DMS153 (cell line): ENCODE measurements at regions not wholly inside any gene's neighbourhood (a gene's known extent, or its start where the extent isn't known, plus 50 kb on each side); places are given as distances from the start of the nearest gene placed in this dataset.
A peak's percentile ranks its signal among the peaks of the same experiment; 100 is the strongest.

Experiments
- DNase-seq: peaks from one replicate; lab custom pipeline; 2025; lab: John Stamatoyannopoulos, UW

DNA sequence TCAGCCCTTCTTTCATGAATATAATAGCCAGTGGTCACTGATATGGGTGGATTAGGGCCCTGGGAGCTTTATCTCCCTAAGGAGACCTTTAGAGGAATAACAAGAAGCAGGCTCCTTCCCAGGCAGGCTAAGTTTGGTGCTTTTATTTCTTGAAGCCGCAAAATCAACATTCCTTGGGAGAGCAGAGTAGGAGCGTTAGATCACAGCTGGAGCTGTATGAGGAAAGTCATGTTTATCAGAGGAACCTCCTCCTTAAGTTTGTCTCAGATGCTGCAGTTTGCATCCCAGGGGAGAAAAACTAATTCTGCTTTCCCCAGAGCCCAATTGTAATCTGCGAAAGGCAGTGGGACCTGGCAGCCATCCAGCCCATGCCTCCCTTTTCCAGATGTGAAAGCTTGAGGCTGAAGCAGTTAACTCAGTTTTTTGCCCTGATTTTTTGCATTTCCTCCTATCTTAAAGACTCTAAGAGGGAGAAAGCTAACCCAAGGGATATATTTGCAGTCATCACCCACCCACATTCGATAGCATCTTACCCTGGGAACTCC is 186.0 kb upstream of the FRMPD4 start:
- no peak for DNase-seq

DNA sequence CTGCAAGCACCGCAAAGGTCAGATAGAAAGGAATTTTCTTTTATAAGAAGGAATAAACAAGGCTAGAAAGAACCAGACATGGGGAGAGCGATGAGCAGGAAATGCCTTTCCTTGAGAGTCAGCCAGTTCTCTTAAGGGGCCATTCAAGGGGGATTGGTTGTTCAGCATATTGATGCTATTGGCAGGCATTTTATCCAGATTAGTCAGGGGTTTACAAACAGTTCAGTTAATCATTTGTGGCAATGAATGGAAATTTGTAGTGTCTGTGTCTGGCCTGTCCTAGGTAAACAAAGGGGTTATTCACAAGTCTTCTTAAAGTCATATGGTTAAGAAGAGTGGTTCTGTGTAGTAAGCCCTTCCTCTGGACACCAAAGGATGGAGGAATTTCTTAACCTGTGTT is 184.7 kb upstream of the FRMPD4 start:
- DNase-seq = no peak

DNA sequence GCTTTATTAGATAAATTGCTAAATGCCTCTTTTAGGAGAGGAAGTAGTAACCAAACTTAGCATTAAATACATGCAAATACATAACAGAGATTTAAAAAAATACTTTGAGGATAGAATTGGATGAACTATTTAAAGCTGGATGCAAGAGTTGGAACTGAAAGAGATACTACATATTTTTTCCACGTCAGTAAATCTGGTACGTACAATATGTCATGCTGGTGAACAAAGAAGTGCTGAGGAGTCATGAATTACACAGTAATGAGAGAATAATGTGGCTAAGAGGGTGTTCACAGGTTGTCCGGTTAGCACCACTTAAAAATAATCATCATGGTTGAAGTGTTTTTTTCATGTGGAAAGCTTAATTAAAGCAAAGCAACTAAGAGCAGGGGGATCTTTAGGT is 184.1 kb upstream of the FRMPD4 start:
- DNase-seq = no peak

DNA sequence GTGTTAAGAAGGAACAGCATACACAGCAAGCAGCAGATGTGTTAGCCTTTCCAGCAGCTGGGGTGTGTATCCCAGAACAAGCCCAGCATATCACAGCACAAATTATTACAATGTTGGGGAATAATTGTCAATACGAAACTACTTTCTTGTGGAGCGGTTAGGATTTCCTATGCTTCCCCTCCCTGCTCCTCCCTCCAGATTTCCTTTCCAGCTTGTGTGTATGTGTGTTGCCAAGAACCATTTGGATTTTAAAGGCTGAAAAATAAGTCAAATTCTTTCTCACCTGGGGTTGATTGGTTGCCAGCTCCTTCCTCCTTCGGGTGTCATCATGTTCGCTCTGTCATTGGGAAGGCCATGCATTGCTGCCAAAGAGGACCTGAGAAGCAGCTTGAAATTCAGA is 178.2 kb upstream of the FRMPD4 start:
- DNase-seq = no peak

DNA sequence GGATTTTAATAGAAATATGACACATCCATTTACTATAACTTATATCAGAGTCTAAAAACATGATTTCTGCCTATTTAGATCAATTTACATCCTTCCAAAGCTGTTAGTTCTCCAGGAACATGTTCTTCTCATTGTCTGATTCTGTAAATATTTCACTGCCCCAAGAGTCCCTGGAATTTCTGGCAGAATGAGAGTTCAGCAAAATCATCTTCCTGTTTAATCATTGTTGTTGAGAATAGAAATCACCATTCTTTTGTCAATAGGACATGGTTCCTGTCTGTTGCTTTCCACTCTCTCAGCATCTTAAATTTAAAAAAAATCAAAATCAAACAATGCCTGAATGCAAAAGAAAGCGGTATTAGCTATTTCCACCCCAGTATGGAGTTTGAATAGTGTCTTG is 172.8 kb upstream of the FRMPD4 start:
- no peak for DNase-seq

DNA sequence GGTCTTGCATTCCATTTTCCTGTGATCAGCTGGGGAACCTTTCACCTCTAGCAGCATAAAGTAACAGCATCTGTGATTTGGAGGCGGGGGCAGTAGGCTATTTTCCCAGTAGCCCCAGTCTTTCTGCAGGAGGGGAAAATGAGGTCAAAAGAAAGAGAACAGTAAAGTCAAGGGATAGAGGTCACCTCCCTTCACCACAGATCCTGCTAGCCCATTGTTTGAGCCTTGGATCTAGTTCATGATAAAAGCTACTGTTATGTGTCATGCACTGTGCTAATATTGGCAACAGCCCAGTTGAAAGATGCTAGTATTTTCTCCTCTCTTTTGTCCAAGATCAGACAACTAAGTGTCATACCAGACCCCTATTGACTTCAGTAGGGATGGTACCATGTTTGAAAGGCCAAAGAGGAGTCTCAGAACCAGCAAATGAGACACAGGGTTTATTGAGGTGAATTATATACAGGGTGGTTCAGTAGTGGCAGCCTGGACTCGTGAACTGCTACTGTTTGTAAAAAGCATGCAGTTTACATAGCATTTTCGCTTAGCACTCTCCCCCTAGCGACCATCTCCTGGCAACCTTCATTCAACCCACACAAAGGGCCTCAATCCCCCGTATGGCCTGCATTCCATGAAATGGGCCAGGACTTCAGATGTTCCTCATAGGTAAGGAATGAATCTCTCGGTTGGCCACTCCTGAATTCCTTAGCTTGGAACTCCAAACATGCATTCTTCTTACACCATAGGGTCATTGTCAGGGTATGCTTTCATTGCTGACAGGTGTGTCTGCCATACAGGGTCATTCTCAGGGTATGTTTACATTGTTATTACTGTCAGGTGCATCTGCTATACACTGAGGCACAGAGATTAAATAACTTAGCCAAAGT is 170.0 kb upstream of the FRMPD4 start:
- DNase-seq = no peak

DNA sequence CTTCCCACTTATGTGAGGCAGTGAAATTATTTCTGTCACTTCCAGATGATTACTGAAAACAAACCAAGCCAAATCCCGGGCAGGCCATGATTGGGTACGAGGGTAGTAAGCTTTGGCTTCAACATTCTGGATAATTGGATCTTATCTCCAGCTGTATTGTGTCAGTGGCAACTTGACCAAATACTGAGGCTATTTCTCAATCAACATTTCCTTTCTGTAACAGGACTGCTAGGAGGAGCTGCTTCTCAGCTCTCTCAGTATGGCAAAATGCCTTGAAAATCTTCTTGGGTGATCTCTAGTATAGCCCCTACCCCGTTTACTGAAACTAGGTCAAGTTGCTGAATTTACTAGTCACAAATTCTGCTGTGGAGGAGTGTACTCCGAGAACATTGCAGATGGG is 169.3 kb upstream of the FRMPD4 start:
- DNase-seq = no peak

DNA sequence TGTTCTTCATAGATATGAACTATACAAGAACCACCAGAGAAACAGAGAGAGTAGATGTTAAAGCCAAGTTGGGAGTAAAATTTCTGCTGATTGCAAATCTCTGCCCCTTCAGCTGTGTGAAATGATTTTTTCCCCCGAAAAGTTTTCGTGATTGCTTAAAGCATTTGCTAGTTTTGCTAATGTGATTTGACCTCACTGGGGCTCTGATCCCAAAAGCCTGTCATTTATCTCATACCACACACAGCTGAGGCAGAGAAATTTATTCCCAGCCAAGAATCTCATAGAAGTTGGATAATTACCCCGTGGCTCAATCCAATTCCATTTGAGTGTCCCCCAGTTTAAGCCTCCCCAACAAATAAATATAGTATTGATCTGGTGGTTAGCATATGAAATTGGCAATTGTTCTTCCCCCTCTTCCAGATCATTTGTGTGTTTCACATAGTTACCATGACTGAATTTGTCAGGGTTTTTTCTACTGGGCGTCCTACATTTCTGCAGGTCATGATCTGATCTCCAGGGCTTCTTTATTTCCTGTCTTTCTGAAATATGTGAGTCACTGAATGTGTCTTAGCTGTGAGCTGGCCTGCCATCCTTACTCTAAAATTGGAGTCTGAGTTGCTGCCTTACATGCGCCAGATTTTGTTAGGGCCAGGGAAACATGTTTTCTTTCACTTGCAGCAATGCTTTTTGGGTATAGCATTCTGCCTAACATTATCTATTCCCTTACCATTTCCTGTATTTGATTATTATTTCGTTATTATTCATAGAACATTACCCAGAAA is 167.5 kb upstream of the FRMPD4 start:
- DNase-seq = no peak

DNA sequence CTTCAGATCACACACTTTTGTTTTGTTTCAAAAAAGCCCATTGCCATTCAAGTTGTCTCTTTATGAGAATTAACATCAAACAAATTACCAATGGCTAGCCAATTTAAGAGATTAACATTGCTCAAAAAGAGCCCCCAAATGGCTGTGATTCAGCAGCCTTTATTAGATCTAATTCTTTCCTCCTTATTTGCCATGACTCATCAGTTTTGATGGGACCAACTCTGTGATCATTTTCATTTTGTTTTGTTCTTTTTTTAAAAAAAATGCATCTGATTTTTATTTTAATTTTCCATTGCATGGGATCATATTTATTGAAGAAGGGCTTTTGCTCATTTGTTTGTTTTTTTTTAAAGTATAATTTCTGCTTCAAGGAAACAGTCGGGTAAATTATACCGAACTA is 161.6 kb upstream of the FRMPD4 start:
- no peak for DNase-seq

DNA sequence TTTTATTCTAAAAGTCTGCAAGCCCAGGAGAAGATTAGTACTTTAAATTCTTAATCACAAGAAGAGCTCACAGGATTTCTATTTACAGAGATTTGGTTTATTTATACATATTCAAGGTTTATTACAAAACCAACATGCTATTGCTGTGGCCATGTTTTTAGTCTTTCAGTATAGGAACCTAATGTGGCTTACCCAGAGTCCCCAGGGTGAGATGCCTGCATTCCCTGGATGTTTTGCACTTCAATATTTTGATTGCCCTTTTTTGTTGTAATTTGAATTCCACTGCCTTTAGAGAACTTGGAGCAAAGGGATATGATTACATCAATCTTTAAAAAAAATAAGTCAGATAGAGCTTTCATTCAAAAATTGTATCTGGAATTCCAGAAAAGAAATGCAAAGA is 146.0 kb upstream of the FRMPD4 start:
- no peak for DNase-seq

DNA sequence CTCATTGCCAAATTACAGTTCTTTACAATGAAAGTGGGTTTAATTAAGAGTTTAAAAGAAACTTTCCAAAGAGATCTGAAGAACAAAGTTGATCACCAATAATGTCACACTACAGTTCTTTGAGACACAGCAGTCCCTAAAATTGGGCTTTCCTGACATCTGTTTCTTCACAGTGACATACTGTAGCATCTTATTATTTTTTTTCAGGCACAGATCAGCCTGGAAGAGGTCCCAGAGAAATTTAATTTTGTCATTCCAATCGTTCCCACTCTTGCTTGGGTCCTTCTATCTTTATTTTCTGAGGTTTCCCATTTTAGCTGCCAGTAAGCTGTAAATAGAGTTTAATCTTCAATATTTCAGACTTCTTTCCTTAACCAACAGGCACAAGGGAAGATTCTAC is 143.1 kb upstream of the FRMPD4 start:
- no peak for DNase-seq

DNA sequence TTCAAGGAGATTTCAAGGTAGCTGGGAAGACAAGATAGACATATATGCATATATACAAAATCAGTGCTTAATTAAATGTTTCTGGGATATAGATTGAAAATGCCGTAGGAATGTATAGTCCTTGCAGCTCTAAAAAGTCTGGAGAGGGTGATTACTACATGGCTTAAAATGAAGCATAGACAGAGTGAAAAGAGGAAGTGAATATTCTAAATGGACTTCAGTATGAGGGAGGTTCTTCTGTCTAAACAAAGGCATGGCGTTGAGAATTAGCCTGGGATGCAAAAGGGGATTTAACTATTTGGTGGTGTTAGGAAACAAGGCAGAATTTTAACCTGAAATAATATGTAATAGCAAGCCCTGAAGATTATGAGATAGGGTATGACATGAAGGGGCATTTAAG is 141.5 kb upstream of the FRMPD4 start:
- no peak for DNase-seq

DNA sequence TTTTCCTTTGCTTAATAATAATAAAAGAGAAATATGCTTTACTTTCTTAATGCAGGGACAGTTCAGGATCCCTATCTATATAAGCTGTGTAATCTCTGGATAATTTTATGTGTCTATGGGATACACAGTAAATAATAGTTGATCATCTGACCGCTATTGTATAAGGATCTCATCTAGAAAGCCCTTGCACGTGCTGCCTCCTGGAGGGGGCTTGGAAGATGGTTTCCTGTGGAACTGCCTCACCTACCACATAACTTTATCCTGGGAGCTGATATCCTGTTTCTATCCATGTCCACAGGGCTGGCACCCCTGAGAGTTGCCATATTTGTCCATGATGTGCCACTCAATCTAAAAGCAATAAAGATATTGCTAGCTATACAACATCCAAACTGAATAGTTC is 139.3 kb upstream of the FRMPD4 start:
- no peak for DNase-seq

DNA sequence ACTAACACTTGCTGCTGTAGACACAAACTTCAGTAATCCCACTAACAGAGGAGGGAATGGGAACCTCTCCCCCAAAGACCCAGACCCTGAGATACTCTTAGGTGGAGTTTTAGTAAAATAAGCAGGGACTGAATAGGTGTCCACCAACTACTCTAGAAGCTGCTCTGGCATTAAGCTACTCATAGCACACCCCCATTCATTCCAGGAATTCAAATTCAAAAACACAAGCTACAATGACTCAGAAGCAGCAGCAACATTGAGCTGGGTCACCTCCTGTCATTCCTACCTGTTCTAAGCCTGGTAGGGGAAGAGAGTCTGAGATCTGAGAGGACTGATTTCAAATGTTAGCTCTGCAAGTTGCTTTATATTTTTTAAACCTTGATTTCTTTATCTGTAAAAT is 135.4 kb upstream of the FRMPD4 start:
- no peak for DNase-seq

DNA sequence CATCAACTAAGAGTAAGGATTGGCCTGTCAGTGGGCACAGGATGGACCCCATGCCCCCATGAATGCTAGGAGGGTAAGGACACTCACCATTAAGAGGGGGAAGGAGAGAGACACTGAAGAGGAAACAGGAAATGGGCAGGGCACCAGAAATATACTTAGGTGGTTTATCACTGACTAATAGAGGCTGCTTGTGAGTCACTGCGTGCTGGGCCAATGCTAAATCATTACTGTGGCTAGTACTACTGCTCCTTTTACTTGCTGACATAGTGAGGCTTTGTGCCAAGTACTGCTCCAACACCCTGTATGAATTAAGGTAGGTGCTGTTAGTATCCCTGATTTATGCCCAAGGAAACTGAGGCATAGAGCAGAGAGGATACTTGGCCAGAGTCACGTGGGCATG is 130.4 kb upstream of the FRMPD4 start:
- DNase-seq = peak; percentile 29

DNA sequence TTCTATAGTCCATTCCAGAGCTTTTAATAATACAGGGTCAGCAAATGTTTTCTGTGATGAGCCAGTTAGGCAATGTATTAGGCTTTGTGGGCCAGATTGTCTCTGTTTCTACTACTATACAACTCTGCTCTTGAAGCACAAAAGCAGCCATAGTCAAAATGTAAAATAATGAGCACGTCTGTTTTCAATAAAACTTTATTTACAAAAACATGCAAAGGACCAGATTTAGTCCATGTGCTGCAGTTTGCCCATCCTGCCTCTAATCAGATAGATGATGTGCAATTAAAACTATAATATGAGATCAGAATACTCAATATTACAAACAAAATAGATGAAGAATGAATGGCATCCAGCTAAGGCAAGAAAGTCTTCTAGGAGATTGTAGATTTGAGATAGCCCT is 127.8 kb upstream of the FRMPD4 start:
- DNase-seq = no peak

DNA sequence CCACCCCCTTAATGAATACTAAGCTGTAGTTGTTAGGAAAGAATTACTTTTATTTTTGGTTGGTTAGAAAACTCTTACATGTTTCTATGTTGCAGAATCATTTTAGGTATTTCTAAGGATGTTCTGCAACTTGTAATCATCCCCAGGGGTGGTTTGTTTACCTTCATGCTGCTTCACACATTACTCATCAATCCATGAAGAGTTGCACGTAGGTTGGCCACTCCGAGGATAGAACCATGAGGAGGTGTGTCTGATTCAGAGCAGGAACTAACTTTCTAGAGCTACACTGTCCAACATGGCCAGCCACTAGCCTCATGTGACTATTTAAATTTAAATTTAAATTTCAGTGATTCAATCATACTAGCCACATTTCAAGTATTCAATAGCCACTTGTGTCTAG is 127.2 kb upstream of the FRMPD4 start:
- no peak for DNase-seq

DNA sequence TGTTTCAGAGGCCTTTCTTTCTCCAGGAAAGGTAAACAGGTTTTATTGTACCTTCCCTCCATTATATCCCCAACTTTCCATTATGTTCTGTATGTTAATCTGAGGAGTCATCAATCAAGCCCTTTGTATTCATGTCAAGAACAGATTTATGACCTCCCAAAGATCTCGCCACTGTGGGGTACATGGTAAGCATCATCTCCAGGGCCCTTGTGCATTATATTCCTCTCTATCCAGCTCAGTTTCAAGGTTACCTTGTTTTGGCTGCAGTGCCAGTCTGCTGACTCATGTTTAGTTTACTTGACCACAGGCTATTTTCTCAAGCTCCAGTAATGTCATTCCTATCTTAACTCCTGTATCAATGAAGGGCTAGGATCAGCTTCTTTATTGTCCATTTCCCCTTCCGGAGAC is 125.1 kb upstream of the FRMPD4 start:
- DNase-seq = peak; percentile 49

DNA sequence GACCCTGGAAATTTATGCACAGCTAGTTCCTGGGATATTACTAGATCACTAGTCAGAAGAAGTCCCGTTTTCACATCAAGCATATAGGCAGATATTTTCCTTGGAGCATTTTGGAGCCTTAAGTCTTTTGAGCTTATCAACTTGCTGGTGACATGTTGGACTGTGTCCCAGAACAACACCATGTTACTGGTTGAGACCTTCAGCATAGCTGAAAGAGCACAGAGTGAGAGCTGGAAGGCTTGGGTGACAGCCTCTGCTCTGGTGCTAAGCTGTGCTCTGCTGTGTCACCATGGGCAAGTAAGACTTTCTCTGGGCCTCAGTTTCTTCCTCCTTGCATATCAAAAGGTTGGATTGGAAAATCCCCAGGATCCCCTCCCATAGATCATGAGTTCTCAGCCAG is 116.6 kb upstream of the FRMPD4 start:
- DNase-seq = no peak

DNA sequence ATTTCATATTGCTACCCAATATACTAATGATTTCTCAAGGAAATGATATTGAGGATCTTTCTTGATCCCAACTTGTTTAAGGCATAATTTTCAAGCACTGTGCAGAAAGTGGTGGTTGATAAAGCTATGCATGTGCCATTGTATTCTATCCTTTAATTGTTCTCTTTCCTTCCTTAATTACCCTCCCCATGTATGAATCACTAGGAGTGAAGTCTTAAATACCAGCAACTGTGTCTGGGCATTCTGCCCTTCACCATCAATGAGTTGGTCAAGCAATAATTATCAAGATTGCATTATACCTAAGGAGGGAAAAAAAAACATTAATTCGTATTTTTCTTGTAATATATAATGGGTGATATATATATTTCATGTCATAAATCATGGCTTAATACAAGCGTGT is 111.8 kb upstream of the FRMPD4 start:
- DNase-seq = no peak

DNA sequence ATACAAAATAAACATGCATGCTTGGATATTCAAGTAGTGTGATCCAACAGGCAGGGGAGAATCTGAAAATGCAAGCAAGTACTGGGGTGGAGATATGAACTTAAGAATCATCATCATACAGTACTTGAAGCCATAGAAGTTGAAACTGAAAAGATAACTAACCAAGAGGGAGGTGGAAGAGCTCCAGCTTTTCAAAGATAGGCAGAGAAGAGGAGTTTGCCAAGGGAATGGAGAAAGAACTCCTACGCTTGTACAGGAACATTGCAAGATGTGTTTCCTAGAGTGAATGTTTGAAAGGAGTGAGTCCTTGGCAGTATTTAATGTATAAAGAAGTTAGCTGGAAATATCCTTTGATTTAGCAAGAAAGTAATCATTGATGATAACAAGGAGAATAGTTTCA is 106.2 kb upstream of the FRMPD4 start:
- no peak for DNase-seq

DNA sequence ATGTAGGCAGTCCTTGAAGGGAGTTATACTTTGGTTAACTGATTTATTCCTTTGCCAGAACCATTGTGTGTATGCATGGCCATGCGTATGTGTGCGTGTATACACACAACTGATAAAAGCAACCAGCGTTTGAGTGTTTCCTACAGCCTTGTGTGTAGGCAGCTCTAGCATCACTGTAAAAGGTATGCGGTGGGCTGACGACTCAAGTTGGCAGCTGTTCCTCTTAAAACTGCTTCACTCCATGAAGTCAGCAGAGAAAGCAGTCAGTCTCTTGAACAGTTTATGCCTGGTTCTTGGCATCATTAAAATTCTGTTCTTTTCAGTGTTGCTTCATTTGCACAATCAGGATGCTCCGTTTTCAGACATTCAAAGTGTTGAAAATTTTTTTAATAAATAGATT is 103.5 kb upstream of the FRMPD4 start:
- no peak for DNase-seq

DNA sequence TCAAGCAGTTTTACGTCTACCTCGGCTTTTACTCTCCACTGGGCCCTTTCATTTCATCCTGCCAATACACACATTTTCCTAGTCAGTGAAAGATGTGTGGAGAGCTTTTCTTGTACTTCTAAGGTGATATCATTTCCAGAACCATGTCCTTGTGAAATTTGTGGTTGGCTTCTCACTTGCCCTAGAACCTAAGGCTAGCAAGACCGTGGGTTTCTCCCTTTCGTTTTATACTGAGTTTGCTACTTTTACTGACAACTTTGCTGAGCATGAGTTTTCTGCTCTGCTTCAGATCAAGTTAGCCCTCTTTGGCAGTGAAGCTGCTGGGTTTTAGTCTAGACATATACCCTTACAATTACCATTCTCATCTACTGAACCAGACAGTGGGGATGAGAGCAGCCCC is 95.7 kb upstream of the FRMPD4 start:
- no peak for DNase-seq
